ENCODE measurements at regions not wholly inside any gene's neighbourhood (a gene's known extent, or its start where the extent isn't known, plus 50 kb on each side); places are given as distances from the start of the nearest gene placed in this dataset.

GRCh38 chr18:29174891-29175290, 998.0 kb upstream of the CDH2 start:
- no peak for DNase-seq

- DNase-seq = no peak
Observed at GRCh38 chr18:29172756-29173067, 995.8 kb upstream of the CDH2 start.

GRCh38 chr18:29171892-29172755, 995.2 kb upstream of the CDH2 start:
- DNase-seq = no peak

- DNase-seq = no peak
Observed at GRCh38 chr18:29169599-29169998, 992.7 kb upstream of the CDH2 start.

- DNase-seq = no peak
Observed at GRCh38 chr18:29164993-29165599, 988.2 kb upstream of the CDH2 start.

- no peak for DNase-seq
Observed at GRCh38 chr18:29164020-29164706, 987.2 kb upstream of the CDH2 start.

GRCh38 chr18:29163596-29163995, 986.7 kb upstream of the CDH2 start:
- no peak for DNase-seq

- DNase-seq = no peak
Observed at GRCh38 chr18:29161429-29161828, 984.5 kb upstream of the CDH2 start.

- DNase-seq = peak; percentile 85
Observed at GRCh38 chr18:29160170-29160569, 983.2 kb upstream of the CDH2 start.

GRCh38 chr18:29157905-29158304, 981.0 kb upstream of the CDH2 start:
- DNase-seq = no peak

GRCh38 chr18:29157057-29157780, 980.3 kb upstream of the CDH2 start:
- no peak for DNase-seq

- DNase-seq = no peak
Observed at GRCh38 chr18:29156531-29156930, 979.6 kb upstream of the CDH2 start.

GRCh38 chr18:29154758-29155725, 978.1 kb upstream of the CDH2 start:
- DNase-seq = no peak

GRCh38 chr18:29154196-29154757, 977.3 kb upstream of the CDH2 start:
- DNase-seq = no peak

- no peak for DNase-seq
Observed at GRCh38 chr18:29153091-29153490, 976.2 kb upstream of the CDH2 start.

GRCh38 chr18:29147944-29148343, 971.0 kb upstream of the CDH2 start:
- no peak for DNase-seq

- DNase-seq = peak; percentile 45
Observed at GRCh38 chr18:29146068-29146467, 969.1 kb upstream of the CDH2 start.

- DNase-seq = no peak
Observed at GRCh38 chr18:29140590-29140989, 963.7 kb upstream of the CDH2 start.

- no peak for DNase-seq
Observed at GRCh38 chr18:29137773-29138495, 961.0 kb upstream of the CDH2 start.

- DNase-seq = no peak
Observed at GRCh38 chr18:29123706-29124530, 947.0 kb upstream of the CDH2 start.
